NT2/D1 (cell line): ENCODE measurements at regions not wholly inside any gene's neighbourhood (a gene's known extent, or its start where the extent isn't known, plus 50 kb on each side); places are given as distances from the start of the nearest gene placed in this dataset.

ENCODE experiments used
- SUZ12 ChIP-seq: IDR thresholded peaks from 2 replicates; pipeline ENCODE4 v1.6.1; 2011; ENCODE audit not compliant: insufficient read length, insufficient read depth; ENCODE audit errors: extremely low read depth
- YY1 ChIP-seq: IDR thresholded peaks from 2 replicates; pipeline ENCODE4 v1.6.1; 2011; ENCODE audit not compliant: insufficient read length, insufficient read depth
- ZNF274 ChIP-seq: IDR thresholded peaks from 2 replicates; pipeline ENCODE4 v1.6.1; 2011; ENCODE audit warnings: mild to moderate bottlenecking, low read depth, low read length

DNA sequence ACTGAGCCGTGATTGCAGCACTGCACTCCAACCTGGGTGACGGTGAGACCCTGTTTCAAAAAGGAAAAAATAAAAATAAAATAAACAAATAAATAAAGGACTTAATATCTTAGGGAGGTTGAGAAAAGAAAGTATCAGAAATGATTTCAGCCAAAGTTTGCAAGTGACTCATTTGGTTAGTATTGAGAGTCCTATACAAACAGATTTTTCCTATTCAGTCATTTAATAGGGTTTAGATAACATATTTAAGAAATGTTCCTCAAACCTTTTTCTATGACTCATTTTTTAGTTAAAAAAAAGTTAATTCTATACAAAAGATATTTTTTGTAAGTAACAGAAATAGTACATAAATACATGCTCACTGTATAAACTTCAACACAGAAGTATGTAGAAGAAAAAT lies 235.1 kb downstream of the GJA1 start:
- TF ChIP-seq ZNF274: no peak
- no peak for TF ChIP-seq YY1
- no peak for TF ChIP-seq SUZ12
